ENCODE measurements at regions not wholly inside any gene's neighbourhood (a gene's known extent, or its start where the extent isn't known, plus 50 kb on each side); places are given as distances from the start of the nearest gene placed in this dataset.

DNA sequence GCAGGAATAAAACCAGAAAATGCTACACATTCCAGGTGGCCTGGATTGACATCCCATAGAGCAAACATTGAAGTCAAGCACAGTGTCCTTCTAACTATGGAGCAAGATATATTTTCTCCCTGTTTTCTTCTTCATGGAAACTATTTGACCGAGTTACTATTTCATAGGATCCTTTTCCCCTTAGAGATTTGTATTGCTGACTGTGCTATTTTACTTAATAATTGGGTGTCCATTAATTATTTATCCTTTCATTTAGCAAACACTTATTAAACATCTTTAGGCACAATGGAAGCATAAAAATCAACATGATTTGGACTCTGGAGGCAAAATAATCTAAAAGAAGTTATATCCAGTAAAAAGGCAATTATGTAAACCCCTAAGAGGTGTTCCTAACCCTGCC lies 782.8 kb upstream of the ACVR2A start:
- no peak overlapping the region for H3K27ac ChIP-seq (ENCODE audit: low read length)
- no peaks in the 10 kb centered on the region for H3K36me3 ChIP-seq (ENCODE audit: insufficient read depth, low read depth, low read length)
- peaks cover 19% of the 10 kb centered on the region for H3K4me1 ChIP-seq (ENCODE audit: insufficient read depth, low read length)
- H3K9ac ChIP-seq (ENCODE audit: low read depth, low read length) = no peak overlapping the region
- no peaks in the 10 kb centered on the region for H3K9me3 ChIP-seq (ENCODE audit: insufficient read depth, low read depth, low read length)
- no peak overlapping the region for H3K4me3 ChIP-seq (ENCODE audit: low read length)
- H3K27me3 ChIP-seq (ENCODE audit: insufficient read depth, low read length) = no peaks in the 10 kb centered on the region

DNA sequence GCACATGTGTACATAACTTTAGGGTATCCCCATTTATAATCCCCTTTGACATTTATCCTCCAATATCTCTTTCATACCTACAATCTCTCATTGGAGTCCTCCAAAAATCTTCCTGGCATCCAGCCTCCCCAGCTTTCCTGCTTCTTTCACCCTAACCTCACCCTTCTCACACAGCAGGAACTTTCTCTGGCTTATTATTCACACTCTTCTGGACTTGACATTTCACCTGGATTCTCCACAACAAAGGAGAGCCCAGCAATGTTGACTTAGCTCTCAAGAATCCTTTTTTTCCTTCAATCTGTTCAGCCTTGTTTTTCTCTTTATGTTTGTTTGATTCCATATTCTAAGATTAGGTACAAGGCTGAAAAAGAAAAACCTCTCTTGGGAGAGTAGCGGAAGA lies 783.6 kb upstream of the ACVR2A start:
- no peaks in the 10 kb centered on the region for H3K27me3 ChIP-seq (ENCODE audit: insufficient read depth, low read length)
- no peaks in the 10 kb centered on the region for H3K36me3 ChIP-seq (ENCODE audit: insufficient read depth, low read depth, low read length)
- peaks cover 19% of the 10 kb centered on the region for H3K4me1 ChIP-seq (ENCODE audit: insufficient read depth, low read length)
- no peak overlapping the region for H3K9ac ChIP-seq (ENCODE audit: low read depth, low read length)
- H3K9me3 ChIP-seq (ENCODE audit: insufficient read depth, low read depth, low read length) = no peaks in the 10 kb centered on the region
- no peak overlapping the region for H3K4me3 ChIP-seq (ENCODE audit: low read length)
- no peak overlapping the region for H3K27ac ChIP-seq (ENCODE audit: low read length)

DNA sequence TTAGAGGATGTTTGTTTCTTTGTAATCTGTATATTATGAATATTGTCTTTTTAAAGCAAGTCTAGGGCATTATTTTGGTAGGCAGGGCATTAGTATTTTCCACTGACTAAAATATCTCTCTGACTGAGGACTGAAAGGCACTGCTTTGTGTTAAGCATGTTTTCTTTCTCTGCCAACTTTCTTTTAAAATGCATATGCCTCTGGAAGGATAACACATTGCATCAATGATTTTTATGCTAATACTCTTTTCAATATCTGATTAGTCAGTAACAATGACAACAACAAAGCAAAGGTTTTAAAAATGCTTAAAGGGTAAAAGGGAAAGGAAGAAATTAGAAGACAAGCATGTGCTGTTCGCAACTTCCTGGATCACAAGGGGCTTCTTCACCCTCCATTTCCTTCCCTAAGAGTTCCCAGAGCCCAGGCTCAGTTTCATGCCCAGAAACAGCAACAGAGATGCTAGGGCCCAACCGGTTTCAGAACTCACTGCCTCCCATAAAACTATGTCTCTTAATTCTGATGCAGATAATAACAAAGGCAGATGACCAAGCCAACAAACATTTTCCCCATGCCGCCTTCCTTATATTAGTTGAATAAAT lies 786.8 kb upstream of the ACVR2A start:
- Histone ChIP-seq H3K9me3 (ENCODE audit: insufficient read depth, low read depth, low read length) (no peaks in the 10 kb centered on the region; the same call in 1 of the 2 replicates), H3K27ac (ENCODE audit: low read length) (no peak overlapping the region), H3K36me3 (ENCODE audit: insufficient read depth, low read depth, low read length) (no peaks in the 10 kb centered on the region), H3K27me3 (ENCODE audit: insufficient read depth, low read length) (no peaks in the 10 kb centered on the region), H3K9ac (ENCODE audit: low read depth, low read length) (no peak overlapping the region), H3K4me1 (ENCODE audit: insufficient read depth, low read length) (peaks cover 19% of the 10 kb centered on the region), H3K4me3 (ENCODE audit: low read length) (no peak overlapping the region)

DNA sequence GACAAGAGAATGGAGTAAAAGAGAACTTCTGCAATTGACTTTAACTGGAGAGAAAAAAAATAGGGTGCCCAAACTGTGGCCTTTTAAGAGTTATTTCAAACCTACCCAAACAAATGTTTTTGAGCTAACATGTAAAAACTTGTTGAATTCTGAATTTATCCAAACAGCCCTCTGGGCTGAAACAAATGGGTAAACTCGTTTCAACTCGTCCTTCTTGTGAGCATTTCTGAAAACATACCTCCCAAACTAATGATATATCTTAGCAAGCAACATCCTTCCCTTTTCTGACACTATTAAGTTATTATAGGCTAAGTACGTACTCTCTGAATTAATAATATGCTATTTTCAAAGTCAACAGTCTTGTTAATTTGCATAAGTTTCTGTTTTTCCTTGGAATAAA lies 793.0 kb upstream of the ACVR2A start:
- H3K9me3 ChIP-seq (ENCODE audit: insufficient read depth, low read depth, low read length) = no peaks in the 10 kb centered on the region; the same call in 1 of the 2 replicates
- no peaks in the 10 kb centered on the region for H3K36me3 ChIP-seq (ENCODE audit: insufficient read depth, low read depth, low read length)
- no peak overlapping the region for H3K9ac ChIP-seq (ENCODE audit: low read depth, low read length)
- H3K27ac ChIP-seq (ENCODE audit: low read length) = no peak overlapping the region
- H3K4me3 ChIP-seq (ENCODE audit: low read length) = no peak overlapping the region
- no peaks in the 10 kb centered on the region for H3K27me3 ChIP-seq (ENCODE audit: insufficient read depth, low read length)
- peaks cover 6% of the 10 kb centered on the region; the same call in 1 of the 2 replicates for H3K4me1 ChIP-seq (ENCODE audit: insufficient read depth, low read length)

DNA sequence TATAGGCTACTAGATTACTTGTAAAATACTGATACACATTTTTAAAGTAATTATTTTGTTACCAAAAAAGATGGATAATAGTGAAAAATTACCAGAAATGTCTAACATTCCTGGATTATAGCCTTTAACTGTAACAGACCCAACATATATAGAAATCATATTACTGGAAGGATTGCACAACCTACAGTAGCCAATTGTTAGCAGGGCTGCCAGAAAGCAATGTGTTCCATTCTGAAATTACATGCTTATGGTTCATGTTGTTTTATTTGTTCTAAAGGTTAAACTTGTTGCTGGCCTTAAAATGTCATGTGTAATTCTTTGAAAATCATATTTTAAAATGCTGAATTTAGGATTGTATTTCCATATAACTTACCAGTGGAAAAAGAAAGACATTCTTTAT lies 793.6 kb upstream of the ACVR2A start:
- H3K9ac ChIP-seq (ENCODE audit: low read depth, low read length) = no peak overlapping the region
- H3K27ac ChIP-seq (ENCODE audit: low read length) = no peak overlapping the region
- H3K36me3 ChIP-seq (ENCODE audit: insufficient read depth, low read depth, low read length) = no peaks in the 10 kb centered on the region
- no peak overlapping the region for H3K4me3 ChIP-seq (ENCODE audit: low read length)
- H3K4me1 ChIP-seq (ENCODE audit: insufficient read depth, low read length) = peaks cover 12% of the 10 kb centered on the region; the same call in 1 of the 2 replicates
- H3K9me3 ChIP-seq (ENCODE audit: insufficient read depth, low read depth, low read length) = no peaks in the 10 kb centered on the region; the same call in 1 of the 2 replicates
- no peaks in the 10 kb centered on the region for H3K27me3 ChIP-seq (ENCODE audit: insufficient read depth, low read length)

DNA sequence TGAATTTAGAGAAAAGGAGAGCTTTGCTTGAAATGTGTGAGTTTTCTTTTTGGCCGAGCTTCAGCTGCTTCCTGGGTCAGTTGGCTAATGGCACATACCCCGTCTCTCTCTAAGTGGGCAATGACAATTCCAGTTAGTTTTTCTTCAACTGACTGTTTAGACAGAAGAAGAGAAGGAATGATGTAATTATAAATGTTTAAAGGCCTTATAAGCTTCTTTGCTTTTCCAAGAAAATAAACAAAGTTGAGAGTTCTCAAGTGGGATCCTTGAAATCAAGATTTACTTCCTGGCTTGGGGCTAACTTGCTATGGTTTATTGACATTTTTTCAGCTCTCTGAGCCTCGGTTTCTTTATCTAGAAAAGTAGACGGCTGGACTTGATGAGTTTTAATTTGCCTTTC lies 794.9 kb upstream of the ACVR2A start:
- Histone ChIP-seq H3K27ac (ENCODE audit: low read length) (no peak overlapping the region), H3K4me1 (ENCODE audit: insufficient read depth, low read length) (peaks cover 18% of the 10 kb centered on the region; the same call in 1 of the 2 replicates), H3K9me3 (ENCODE audit: insufficient read depth, low read depth, low read length) (no peaks in the 10 kb centered on the region; the same call in 1 of the 2 replicates), H3K9ac (ENCODE audit: low read depth, low read length) (no peak overlapping the region), H3K4me3 (ENCODE audit: low read length) (no peak overlapping the region), H3K36me3 (ENCODE audit: insufficient read depth, low read depth, low read length) (no peaks in the 10 kb centered on the region), H3K27me3 (ENCODE audit: insufficient read depth, low read length) (no peaks in the 10 kb centered on the region)

DNA sequence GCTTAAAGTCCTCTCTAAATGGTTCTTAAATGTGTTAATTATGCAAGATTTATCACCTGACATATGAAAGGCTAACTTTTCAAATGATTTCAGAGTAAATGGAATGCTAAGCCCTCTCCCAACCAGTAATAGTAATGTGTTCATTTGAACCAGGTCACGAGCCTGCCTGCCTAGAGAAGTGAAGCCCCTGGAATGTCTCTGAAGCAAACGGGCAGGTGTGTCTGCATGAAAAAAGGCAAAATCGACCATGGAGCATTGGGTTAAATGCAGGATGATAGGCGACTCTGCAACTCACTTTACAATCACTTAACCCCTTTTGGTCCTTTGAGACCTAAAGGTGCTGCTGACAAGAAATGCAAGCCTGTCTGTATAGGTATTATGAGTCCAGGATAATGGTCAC lies 798.4 kb upstream of the ACVR2A start:
- no peaks in the 10 kb centered on the region for H3K36me3 ChIP-seq (ENCODE audit: insufficient read depth, low read depth, low read length)
- no peak overlapping the region for H3K4me3 ChIP-seq (ENCODE audit: low read length)
- peaks cover 18% of the 10 kb centered on the region; the same call in 1 of the 2 replicates for H3K4me1 ChIP-seq (ENCODE audit: insufficient read depth, low read length)
- no peaks in the 10 kb centered on the region for H3K9me3 ChIP-seq (ENCODE audit: insufficient read depth, low read depth, low read length)
- no peaks in the 10 kb centered on the region for H3K27me3 ChIP-seq (ENCODE audit: insufficient read depth, low read length)
- no peak overlapping the region for H3K27ac ChIP-seq (ENCODE audit: low read length)
- no peak overlapping the region for H3K9ac ChIP-seq (ENCODE audit: low read depth, low read length)

DNA sequence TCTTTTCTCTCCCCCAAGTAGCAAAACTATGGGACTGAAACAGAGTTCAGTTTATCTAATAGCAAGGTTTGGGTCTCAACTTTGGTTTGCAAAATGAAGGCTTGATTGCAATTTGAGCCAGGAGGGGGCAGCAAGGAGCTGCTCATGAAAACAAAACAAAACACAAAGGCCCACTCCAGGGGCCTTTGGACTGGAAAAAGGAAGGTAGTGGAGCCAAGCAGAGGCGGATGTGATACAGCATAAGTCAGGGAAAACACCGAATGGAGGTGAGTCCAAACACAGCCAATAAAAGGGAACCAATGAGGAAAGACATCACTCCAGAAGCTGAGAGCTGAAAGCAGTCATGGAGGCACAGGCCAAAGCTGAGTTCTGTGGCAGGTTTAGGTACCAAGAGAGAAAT lies 799.7 kb upstream of the ACVR2A start:
- no peaks in the 10 kb centered on the region for H3K36me3 ChIP-seq (ENCODE audit: insufficient read depth, low read depth, low read length)

DNA sequence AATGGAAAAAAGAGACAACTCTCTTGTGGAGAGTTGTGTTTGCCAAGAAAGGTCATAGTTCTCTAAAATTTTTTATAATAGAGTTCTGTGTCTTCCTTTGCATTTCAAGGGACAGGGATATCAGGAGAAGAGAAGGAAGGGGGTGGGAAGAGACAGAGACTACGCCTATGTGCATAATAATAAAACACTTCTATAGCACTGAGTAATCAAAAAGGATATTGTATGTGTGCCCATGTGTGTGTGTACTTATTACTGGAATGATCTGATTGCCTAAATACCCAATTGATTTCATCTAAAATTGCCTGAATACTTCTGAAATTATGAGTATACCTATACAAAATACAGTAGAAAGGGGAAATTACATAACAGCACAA lies 803.7 kb upstream of the ACVR2A start:
- no peaks in the 10 kb centered on the region for H3K27me3 ChIP-seq (ENCODE audit: insufficient read depth, low read length)
- no peak overlapping the region for H3K27ac ChIP-seq (ENCODE audit: low read length)
- no peak overlapping the region for H3K4me3 ChIP-seq (ENCODE audit: low read length)
- H3K9ac ChIP-seq (ENCODE audit: low read depth, low read length) = no peak overlapping the region
- H3K36me3 ChIP-seq (ENCODE audit: insufficient read depth, low read depth, low read length) = no peaks in the 10 kb centered on the region
- peaks cover 5% of the 10 kb centered on the region; the same call in 1 of the 2 replicates for H3K4me1 ChIP-seq (ENCODE audit: insufficient read depth, low read length)
- no peaks in the 10 kb centered on the region for H3K9me3 ChIP-seq (ENCODE audit: insufficient read depth, low read depth, low read length)

More for the DNA sequence above, 799.7 kb upstream of the ACVR2A start:
- no peak overlapping the region for H3K9ac ChIP-seq (ENCODE audit: low read depth, low read length)
- H3K4me3 ChIP-seq (ENCODE audit: low read length) = no peak overlapping the region
- no peaks in the 10 kb centered on the region for H3K9me3 ChIP-seq (ENCODE audit: insufficient read depth, low read depth, low read length)
- H3K27ac ChIP-seq (ENCODE audit: low read length) = no peak overlapping the region
- H3K4me1 ChIP-seq (ENCODE audit: insufficient read depth, low read length) = peaks cover 18% of the 10 kb centered on the region; the same call in 1 of the 2 replicates
- no peaks in the 10 kb centered on the region for H3K27me3 ChIP-seq (ENCODE audit: insufficient read depth, low read length)

DNA sequence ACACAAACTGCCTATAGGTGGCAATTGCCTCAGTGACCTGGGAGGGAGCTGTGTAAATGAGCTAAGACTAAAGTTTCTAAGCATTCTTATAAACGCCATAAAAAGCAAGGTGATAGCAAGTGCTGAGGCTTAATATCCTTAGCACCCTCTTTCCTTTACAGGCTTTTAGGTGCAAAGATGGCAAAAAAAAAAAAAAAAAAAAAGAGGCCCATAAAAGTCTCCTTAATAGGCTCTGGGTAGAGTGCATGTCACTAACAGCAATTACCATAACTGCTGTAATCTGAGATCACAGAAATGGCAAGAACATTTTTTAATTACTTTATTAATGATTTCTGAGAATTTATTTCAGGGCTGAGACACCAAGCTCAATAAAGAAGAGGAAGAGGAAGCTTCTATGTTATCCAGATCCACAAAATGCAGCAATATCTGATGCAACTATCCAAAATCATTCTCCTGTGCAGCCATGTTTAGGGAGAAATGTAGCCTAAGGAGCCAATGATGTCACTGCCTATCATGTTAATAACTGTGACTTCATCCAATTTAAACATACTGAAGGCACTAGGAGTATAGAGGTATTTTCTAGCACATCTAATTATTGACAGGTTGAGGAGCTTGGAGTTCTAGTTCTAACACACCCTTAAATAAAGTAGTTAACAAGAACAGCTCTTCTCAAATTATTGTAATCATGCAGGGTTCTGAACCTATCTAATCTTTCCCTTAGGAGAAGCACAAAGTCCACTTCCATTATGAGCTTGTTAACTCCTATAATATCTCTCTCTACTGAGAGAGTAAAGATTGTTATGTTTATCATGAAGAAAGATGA lies 804.3 kb upstream of the ACVR2A start:
- Histone ChIP-seq H3K4me3 (ENCODE audit: low read length) (no peak overlapping the region), H3K9ac (ENCODE audit: low read depth, low read length) (no peak overlapping the region), H3K9me3 (ENCODE audit: insufficient read depth, low read depth, low read length) (no peaks in the 10 kb centered on the region), H3K36me3 (ENCODE audit: insufficient read depth, low read depth, low read length) (no peaks in the 10 kb centered on the region), H3K27me3 (ENCODE audit: insufficient read depth, low read length) (no peaks in the 10 kb centered on the region), H3K27ac (ENCODE audit: low read length) (no peak overlapping the region), H3K4me1 (ENCODE audit: insufficient read depth, low read length) (peaks cover 4% of the 10 kb centered on the region; the same call in 1 of the 2 replicates)

DNA sequence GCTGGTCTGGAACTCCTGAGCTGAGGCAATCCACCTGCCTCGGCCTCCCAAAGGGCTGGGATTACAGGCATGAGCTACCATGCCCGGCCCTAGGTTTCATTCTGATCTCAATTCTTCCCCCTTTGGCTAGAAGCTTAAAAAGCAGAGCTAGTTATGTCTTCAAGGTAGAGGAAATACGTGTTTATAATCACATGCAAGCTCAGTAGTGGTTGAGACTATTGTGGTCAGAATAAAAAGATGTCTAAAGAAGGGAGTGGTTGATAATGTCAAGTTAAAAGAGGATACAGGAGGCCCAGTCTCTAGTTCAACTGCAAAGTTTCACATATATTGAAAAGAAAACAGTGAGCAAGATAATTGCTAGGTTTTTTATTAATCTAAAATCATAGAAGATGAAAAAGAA lies 807.8 kb upstream of the ACVR2A start:
- no peaks in the 10 kb centered on the region for H3K36me3 ChIP-seq (ENCODE audit: insufficient read depth, low read depth, low read length)
- H3K4me1 ChIP-seq (ENCODE audit: insufficient read depth, low read length) = no peaks in the 10 kb centered on the region
- no peak overlapping the region for H3K27ac ChIP-seq (ENCODE audit: low read length)
- no peak overlapping the region for H3K9ac ChIP-seq (ENCODE audit: low read depth, low read length)
- H3K27me3 ChIP-seq (ENCODE audit: insufficient read depth, low read length) = no peaks in the 10 kb centered on the region
- H3K4me3 ChIP-seq (ENCODE audit: low read length) = no peak overlapping the region
- H3K9me3 ChIP-seq (ENCODE audit: insufficient read depth, low read depth, low read length) = no peaks in the 10 kb centered on the region

DNA sequence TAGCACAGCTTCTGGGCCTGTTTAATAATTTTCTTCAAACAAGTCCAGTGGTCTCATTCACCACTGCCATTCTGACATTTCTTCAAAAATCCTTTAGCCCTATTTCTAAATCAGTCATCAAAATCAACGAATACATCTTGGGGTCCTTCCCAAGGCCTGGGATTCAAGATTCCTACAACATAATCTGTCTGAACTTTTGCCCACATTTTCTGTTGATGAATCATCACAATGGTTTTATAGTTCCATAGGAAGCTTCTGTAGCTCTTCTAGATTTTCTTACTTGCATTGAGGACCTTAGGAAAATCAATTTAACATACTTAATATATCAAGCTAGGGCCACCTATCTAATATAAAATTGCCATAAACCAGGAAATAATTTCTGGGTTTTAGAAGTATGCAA lies 811.8 kb upstream of the ACVR2A start:
- Histone ChIP-seq H3K27me3 (ENCODE audit: insufficient read depth, low read length) (no peaks in the 10 kb centered on the region), H3K4me3 (ENCODE audit: low read length) (no peak overlapping the region), H3K9me3 (ENCODE audit: insufficient read depth, low read depth, low read length) (no peaks in the 10 kb centered on the region), H3K9ac (ENCODE audit: low read depth, low read length) (no peak overlapping the region), H3K4me1 (ENCODE audit: insufficient read depth, low read length) (peaks cover 6% of the 10 kb centered on the region), H3K36me3 (ENCODE audit: insufficient read depth, low read depth, low read length) (no peaks in the 10 kb centered on the region), H3K27ac (ENCODE audit: low read length) (no peak overlapping the region)
